IPS DF 19.7 (cell line): ENCODE measurements at regions not wholly inside any gene's neighbourhood (a gene's known extent, or its start where the extent isn't known, plus 50 kb on each side); places are given as distances from the start of the nearest gene placed in this dataset.
"Not testable (repeated sequence)": the region's sequence is repeated elsewhere in the genome, so short reads cannot be mapped to it uniquely, and the experiment has no call there.

ENCODE experiments used
- DNase-seq: peaks from one replicate; pipeline ENCODE4 v3.0.0-alpha.2; 2013; ENCODE audit warnings: low read depth, low spot score

- no peak for DNase-seq
These were observed 88.9 kb downstream of the MOGAT1 start for GRCh38 chr2:222760301-222760897.

GRCh38 chr2:222761888-222762287, 90.4 kb downstream of the MOGAT1 start:
- no peak for DNase-seq

- DNase-seq, result no peak
These were observed 90.9 kb downstream of the MOGAT1 start for GRCh38 chr2:222762342-222762741.

- DNase-seq, result not testable (repeated sequence)
These were observed 94.4 kb downstream of the MOGAT1 start for GRCh38 chr2:222765883-222766282.

- DNase-seq, result not testable (repeated sequence)
These were observed 92.8 kb upstream of the ACSL3 start for GRCh38 chr2:222768019-222768418.

GRCh38 chr2:222769446-222769845, 91.4 kb upstream of the ACSL3 start:
- DNase-seq, result no peak

- no peak for DNase-seq
These were observed 90.9 kb upstream of the ACSL3 start for GRCh38 chr2:222769941-222770340.

- DNase-seq, result no peak
These were observed 89.0 kb upstream of the ACSL3 start for GRCh38 chr2:222771832-222772231.

GRCh38 chr2:222774941-222775340, 85.9 kb upstream of the ACSL3 start:
- no peak for DNase-seq

- DNase-seq, result no peak
These were observed 84.0 kb upstream of the ACSL3 start for GRCh38 chr2:222776792-222777191.

- DNase-seq, result no peak
These were observed 82.4 kb upstream of the ACSL3 start for GRCh38 chr2:222778400-222778799.

GRCh38 chr2:222779145-222779832, 81.5 kb upstream of the ACSL3 start:
- no peak for DNase-seq

- no peak for DNase-seq
These were observed 80.8 kb upstream of the ACSL3 start for GRCh38 chr2:222780051-222780450.

- no peak for DNase-seq
These were observed 78.6 kb upstream of the ACSL3 start for GRCh38 chr2:222782201-222782730.

GRCh38 chr2:222783592-222783991, 77.2 kb upstream of the ACSL3 start:
- no peak for DNase-seq

GRCh38 chr2:222790932-222791331, 69.9 kb upstream of the ACSL3 start:
- DNase-seq, result no peak

- no peak for DNase-seq
These were observed 68.7 kb upstream of the ACSL3 start for GRCh38 chr2:222792001-222792611.

GRCh38 chr2:222794585-222795449, 66.0 kb upstream of the ACSL3 start:
- DNase-seq, result peak; percentile 23

GRCh38 chr2:222795450-222796357, 65.1 kb upstream of the ACSL3 start:
- DNase-seq, result no peak

- no peak for DNase-seq
These were observed 64.3 kb upstream of the ACSL3 start for GRCh38 chr2:222796413-222797103.
